ENCODE measurements at regions not wholly inside any gene's neighbourhood (a gene's known extent, or its start where the extent isn't known, plus 50 kb on each side); places are given as distances from the start of the nearest gene placed in this dataset.

- H3K4me1 ChIP-seq, result peaks cover 0 to 4% of the 10 kb centered on the region in 2 donors
- DNase-seq (ENCODE audit: low spot score in 2 of 2), result no peak
Observed at GRCh38 chr6:144615870-144616269, 330.7 kb downstream of the UTRN start.

GRCh38 chr6:144617191-144617590 lies 332.1 kb downstream of the UTRN start:
- intact Hi-C loops (cut with DNase I), result no loop called here
- no peak for DNase-seq (ENCODE audit: low spot score in 2 of 2)
- peaks cover 0 to 4% of the 10 kb centered on the region in 2 donors for H3K4me1 ChIP-seq
- no peaks in the 10 kb centered on the region for H3K9me3 ChIP-seq
- H3K27ac ChIP-seq, result no peak overlapping the region
- H3K27me3 ChIP-seq, result no peaks in the 10 kb centered on the region
- TF ChIP-seq CTCF (IDR thresholded peaks at IDR 0.05), result no peak
- H3K36me3 ChIP-seq, result no peaks in the 10 kb centered on the region
- no peak overlapping the region for H3K4me3 ChIP-seq

More at GRCh38 chr6:144615870-144616269, 330.7 kb downstream of the UTRN start:
- Histone ChIP-seq H3K27ac (no peak overlapping the region), H3K27me3 (no peaks in the 10 kb centered on the region), H3K9me3 (no peaks in the 10 kb centered on the region), H3K4me3 (no peak overlapping the region), H3K36me3 (no peaks in the 10 kb centered on the region)
- no peak for TF ChIP-seq CTCF (IDR thresholded peaks at IDR 0.05)
- intact Hi-C loops (cut with DNase I), result no loop called here

GRCh38 chr6:144617708-144618107 lies 332.6 kb downstream of the UTRN start:
- intact Hi-C loops (cut with DNase I), result no loop called here
- Histone ChIP-seq H3K27ac (no peak overlapping the region), H3K4me1 (peaks cover 0 to 4% of the 10 kb centered on the region in 2 donors), H3K36me3 (no peaks in the 10 kb centered on the region), H3K27me3 (no peaks in the 10 kb centered on the region), H3K9me3 (no peaks in the 10 kb centered on the region), H3K4me3 (no peak overlapping the region)
- DNase-seq (ENCODE audit: low spot score in 2 of 2), result no peak
- TF ChIP-seq CTCF (IDR thresholded peaks at IDR 0.05), result no peak

GRCh38 chr6:144619966-144620365 lies 334.8 kb downstream of the UTRN start:
- no peaks in the 10 kb centered on the region for H3K36me3 ChIP-seq
- H3K4me3 ChIP-seq, result no peak overlapping the region
- peaks cover 0 to 4% of the 10 kb centered on the region in 2 donors for H3K4me1 ChIP-seq
- H3K27ac ChIP-seq, result no peak overlapping the region
- intact Hi-C loops (cut with DNase I), result no loop called here
- H3K27me3 ChIP-seq, result no peaks in the 10 kb centered on the region
- no peaks in the 10 kb centered on the region for H3K9me3 ChIP-seq
- no peak for TF ChIP-seq CTCF (IDR thresholded peaks at IDR 0.05)
- DNase-seq (ENCODE audit: low spot score in 2 of 2), result no peak

- H3K4me3 ChIP-seq, result no peak overlapping the region
- H3K36me3 ChIP-seq, result no peaks in the 10 kb centered on the region
- H3K4me1 ChIP-seq, result peaks cover 0 to 4% of the 10 kb centered on the region in 2 donors
- H3K27ac ChIP-seq, result no peak overlapping the region
- no peak for TF ChIP-seq CTCF (IDR thresholded peaks at IDR 0.05)
- no peaks in the 10 kb centered on the region for H3K9me3 ChIP-seq
- DNase-seq (ENCODE audit: low spot score in 2 of 2), result no peak
- H3K27me3 ChIP-seq, result no peaks in the 10 kb centered on the region
- intact Hi-C loops (cut with DNase I), result no loop called here
Observed at GRCh38 chr6:144621332-144621731, 336.2 kb downstream of the UTRN start.

GRCh38 chr6:144624246-144624645 lies 339.1 kb downstream of the UTRN start:
- no peak for DNase-seq (ENCODE audit: low spot score in 2 of 2)
- Histone ChIP-seq H3K27ac (no peak overlapping the region), H3K4me1 (no peaks in the 10 kb centered on the region), H3K27me3 (no peaks in the 10 kb centered on the region), H3K9me3 (no peaks in the 10 kb centered on the region), H3K4me3 (no peak overlapping the region), H3K36me3 (no peaks in the 10 kb centered on the region)
- intact Hi-C loops (cut with DNase I), result no loop called here
- no peak for TF ChIP-seq CTCF (IDR thresholded peaks at IDR 0.05)

Data from ascending aorta (tissue), 2 donors.